Astrocyte (in vitro differentiated cells and primary cell): ENCODE measurements at regions not wholly inside any gene's neighbourhood (a gene's known extent, or its start where the extent isn't known, plus 50 kb on each side); places are given as distances from the start of the nearest gene placed in this dataset.

Source experiments
- CTCF ChIP-seq: IDR thresholded peaks from 2 replicates; pipeline ENCODE4 v1.5.1; 2011; ENCODE audit warnings: low read depth, mild to moderate bottlenecking, inconsistent platforms, low read length, moderate library complexity; ENCODE audit not compliant: insufficient read depth
- EZH2 ChIP-seq: IDR thresholded peaks from 2 replicates; pipeline ENCODE4 v1.6.1; 2012; ENCODE audit warnings: mild to moderate bottlenecking, low read length, inconsistent platforms; ENCODE audit not compliant: insufficient read depth

GRCh38 chr9:74066605-74067004 lies 430.5 kb upstream of the RORB start:
- TF ChIP-seq CTCF (no peak), EZH2 (no peak)
